Panc1 (cell line): ENCODE measurements at regions not wholly inside any gene's neighbourhood (a gene's known extent, or its start where the extent isn't known, plus 50 kb on each side); places are given as distances from the start of the nearest gene placed in this dataset.

Source experiments
- ATAC-seq: fragments of 200-7000 bp; cut with Tn5 transposase; 2 replicates; pipeline ENCODE4 v1.9.1; 2020; ENCODE audit warnings: mild to moderate bottlenecking, moderate library complexity
- BruUV-seq: library from RNA; stranded (reverse); fragments of 400-500 nt; replicated peaks from 2 replicates; lab custom pipeline; 2021; lab: Mats Ljungman, UMichigan
- CTCF ChIA-PET: fragments of 300-600 bp; sonication (Branson Sonifier 250); formaldehyde crosslinking; loops from one replicate; lab custom pipeline; 2022; ENCODE audit warnings: antibody characterized with exemption; lab: Charles Lee
- POLR2A ChIA-PET: fragments of 300-600 bp; sonication (Branson Sonifier 250); formaldehyde crosslinking; loops from one replicate; lab custom pipeline; 2022; ENCODE audit warnings: antibody characterized with exemption; lab: Charles Lee
- DNase-seq: peaks from one replicate; pipeline ENCODE4 v3.0.0-alpha.2; 2010; ENCODE audit warnings: low read depth, low spot score
- H3K27ac ChIP-seq: 2 replicates; pipeline ENCODE4 v1.5.1; 2011; ENCODE audit warnings: mild to moderate bottlenecking, low read length, inconsistent platforms
- H3K27me3 ChIP-seq: fragments of 200-500 bp; sonication (Bioruptor generic); 2 replicates; pipeline ENCODE4 v1.6.0; 2014; ENCODE audit warnings: low read length, inconsistent platforms; ENCODE audit not compliant: control insufficient read depth, insufficient read depth
- H3K36me3 ChIP-seq: fragments of 200-500 bp; sonication (Bioruptor generic); 2 replicates; pipeline ENCODE4 v1.5.1; 2014; ENCODE audit warnings: inconsistent platforms, mild to moderate bottlenecking, low read length, moderate library complexity; ENCODE audit not compliant: control insufficient read depth, insufficient read depth
- H3K4me1 ChIP-seq: 2 replicates; pipeline ENCODE4 v1.5.1; 2011; ENCODE audit warnings: inconsistent platforms, mild to moderate bottlenecking, low read length, moderate library complexity; ENCODE audit not compliant: control insufficient read depth, insufficient read depth
- H3K4me3 ChIP-seq, 2 experiments: 2 replicates each; pipeline ENCODE4 v1.5.1; 2011 to 2012; ENCODE audit warnings: low read depth in 2 of 2, low read length in 2 of 2, mild to moderate bottlenecking in 2 of 2, inconsistent platforms in 1 of 2, moderate library complexity in 1 of 2
- H3K9me3 ChIP-seq: fragments of 200-500 bp; sonication (Bioruptor generic); 2 replicates; pipeline ENCODE4 v1.5.1; 2014; ENCODE audit warnings: low read depth, mild to moderate bottlenecking, inconsistent platforms, low read length, moderate library complexity; ENCODE audit not compliant: control insufficient read depth, insufficient read depth
- CTCF ChIP-seq: fragments of 450-650 bp; IDR thresholded peaks from 2 replicates; pipeline ENCODE4 v1.5.1; 2017; ENCODE audit warnings: mild to moderate bottlenecking
- POLR2AphosphoS5 ChIP-seq: IDR thresholded peaks from 2 replicates; pipeline ENCODE4 v1.6.1; 2012; ENCODE audit warnings: mild to moderate bottlenecking, low read depth, low read length, moderate library complexity
- SIN3A ChIP-seq: IDR thresholded peaks from 2 replicates; pipeline ENCODE4 v1.6.1; 2012; ENCODE audit warnings: low read depth, mild to moderate bottlenecking, low read length, moderate library complexity, borderline replicate concordance; ENCODE audit not compliant: insufficient read depth
- TCF7L2 ChIP-seq: IDR thresholded peaks from 2 replicates; pipeline ENCODE4 v1.6.1; 2011; ENCODE audit warnings: mild to moderate bottlenecking, low read depth, low read length, inconsistent platforms
- in situ Hi-C: cut with HindIII; loops from 2 replicates; pipeline ENCODE4 v1.10.0; 2016; ENCODE audit warnings: low sequenced_read_pairs, low pct_unique_long_range_greater_than_20kb
- intact Hi-C: fragments of 100-400 bp; cut with micrococcal nuclease; formaldehyde crosslinking; loops from one replicate; pipeline ENCODE4 v1.10.0; 2022; ENCODE audit not compliant: unreplicated experiment
- TF ChIP-seq, protein P1 (sequence below), 2 experiments: IDR thresholded peaks; 2 replicates each; pipeline ENCODE4 v1.6.1; 2011 to 2012; ENCODE audit warnings: low read depth in 2 of 2, control low read depth in 1 of 2, low read length in 1 of 2, mild to moderate bottlenecking in 1 of 2, moderate library complexity in 1 of 2; ENCODE audit not compliant: insufficient read depth in 1 of 2

- no peaks in the 10 kb centered on the region for H3K4me1 ChIP-seq
- BruUV-seq: no TSS peak
- H3K9me3 ChIP-seq: no peaks in the 10 kb centered on the region
- H3K36me3 ChIP-seq: no peaks in the 10 kb centered on the region
- ATAC-seq (no peak), DNase-seq (no peak)
- CTCF ChIA-PET: no interaction called here
- no peak overlapping the region for H3K27ac ChIP-seq
- POLR2A ChIA-PET: no interaction called here
- TF ChIP-seq CTCF: no peak
- TF ChIP-seq POLR2AphosphoS5: no peak
- TF ChIP-seq TCF7L2: no peak
- no peak for TF ChIP-seq SIN3A
- no peak overlapping the region for H3K4me3 ChIP-seq
- in situ Hi-C loops (no loop called here), intact Hi-C loops (no loop called here)
- H3K27me3 ChIP-seq: no peaks in the 10 kb centered on the region
Observed at GRCh38 chr13:37302686-37303085, 197.2 kb upstream of the CSNK1A1L start.

DNA sequence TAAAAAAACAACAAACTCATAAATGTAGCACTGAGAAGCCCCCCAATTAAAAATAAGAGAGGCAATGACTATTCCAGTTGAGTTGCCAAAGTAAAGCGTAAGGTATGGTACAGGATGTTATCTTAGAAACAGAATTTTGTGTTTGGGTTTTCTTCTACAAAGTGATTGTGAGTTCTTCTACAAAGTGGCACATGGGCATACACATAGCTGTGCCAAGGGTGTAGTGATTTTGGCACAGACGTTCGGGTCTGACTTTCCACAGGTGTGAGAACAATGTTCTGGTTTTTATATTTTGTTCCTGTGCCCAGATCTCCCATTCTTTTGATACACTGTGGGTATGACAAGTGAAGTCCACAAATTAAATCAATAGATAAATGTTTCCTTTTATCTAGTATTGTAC lies 190.1 kb upstream of the CSNK1A1L start:
- no peak overlapping the region for H3K4me3 ChIP-seq
- no peaks in the 10 kb centered on the region for H3K4me1 ChIP-seq
- ATAC-seq (no peak), DNase-seq (no peak)
- intact Hi-C loops: no loop called here
- BruUV-seq: no TSS peak
- no peaks in the 10 kb centered on the region for H3K36me3 ChIP-seq
- H3K27me3 ChIP-seq: no peaks in the 10 kb centered on the region
- in situ Hi-C loops: no loop called here
- CTCF ChIA-PET: no interaction called here
- POLR2A ChIA-PET: no interaction called here
- H3K27ac ChIP-seq: no peak overlapping the region
- TF ChIP-seq TCF7L2 (no peak), CTCF (no peak), SIN3A (no peak), POLR2AphosphoS5 (no peak)
- TF ChIP-seq, protein P1, sequence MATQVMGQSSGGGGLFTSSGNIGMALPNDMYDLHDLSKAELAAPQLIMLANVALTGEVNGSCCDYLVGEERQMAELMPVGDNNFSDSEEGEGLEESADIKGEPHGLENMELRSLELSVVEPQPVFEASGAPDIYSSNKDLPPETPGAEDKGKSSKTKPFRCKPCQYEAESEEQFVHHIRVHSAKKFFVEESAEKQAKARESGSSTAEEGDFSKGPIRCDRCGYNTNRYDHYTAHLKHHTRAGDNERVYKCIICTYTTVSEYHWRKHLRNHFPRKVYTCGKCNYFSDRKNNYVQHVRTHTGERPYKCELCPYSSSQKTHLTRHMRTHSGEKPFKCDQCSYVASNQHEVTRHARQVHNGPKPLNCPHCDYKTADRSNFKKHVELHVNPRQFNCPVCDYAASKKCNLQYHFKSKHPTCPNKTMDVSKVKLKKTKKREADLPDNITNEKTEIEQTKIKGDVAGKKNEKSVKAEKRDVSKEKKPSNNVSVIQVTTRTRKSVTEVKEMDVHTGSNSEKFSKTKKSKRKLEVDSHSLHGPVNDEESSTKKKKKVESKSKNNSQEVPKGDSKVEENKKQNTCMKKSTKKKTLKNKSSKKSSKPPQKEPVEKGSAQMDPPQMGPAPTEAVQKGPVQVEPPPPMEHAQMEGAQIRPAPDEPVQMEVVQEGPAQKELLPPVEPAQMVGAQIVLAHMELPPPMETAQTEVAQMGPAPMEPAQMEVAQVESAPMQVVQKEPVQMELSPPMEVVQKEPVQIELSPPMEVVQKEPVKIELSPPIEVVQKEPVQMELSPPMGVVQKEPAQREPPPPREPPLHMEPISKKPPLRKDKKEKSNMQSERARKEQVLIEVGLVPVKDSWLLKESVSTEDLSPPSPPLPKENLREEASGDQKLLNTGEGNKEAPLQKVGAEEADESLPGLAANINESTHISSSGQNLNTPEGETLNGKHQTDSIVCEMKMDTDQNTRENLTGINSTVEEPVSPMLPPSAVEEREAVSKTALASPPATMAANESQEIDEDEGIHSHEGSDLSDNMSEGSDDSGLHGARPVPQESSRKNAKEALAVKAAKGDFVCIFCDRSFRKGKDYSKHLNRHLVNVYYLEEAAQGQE (IDR thresholded peaks at IDR 0.05; ENCODE audit: insufficient read depth in 1 of 2, low read depth in 2 of 2, low read length in 1 of 2): no peak
- H3K9me3 ChIP-seq: no peaks in the 10 kb centered on the region
